Erythroblast (primary cell): ENCODE measurements at regions not wholly inside any gene's neighbourhood (a gene's known extent, or its start where the extent isn't known, plus 50 kb on each side); places are given as distances from the start of the nearest gene placed in this dataset.

ENCODE experiments used
- GATA1 ChIP-seq: IDR thresholded peaks from 2 replicates; pipeline ENCODE4 v1.6.1; 2011; ENCODE audit warnings: low read depth, mild to moderate bottlenecking, control low read depth, low read length, moderate library complexity
- POLR2A ChIP-seq: IDR thresholded peaks from 2 replicates; pipeline ENCODE4 v1.6.1; 2011; ENCODE audit warnings: mild to moderate bottlenecking, low read length

DNA sequence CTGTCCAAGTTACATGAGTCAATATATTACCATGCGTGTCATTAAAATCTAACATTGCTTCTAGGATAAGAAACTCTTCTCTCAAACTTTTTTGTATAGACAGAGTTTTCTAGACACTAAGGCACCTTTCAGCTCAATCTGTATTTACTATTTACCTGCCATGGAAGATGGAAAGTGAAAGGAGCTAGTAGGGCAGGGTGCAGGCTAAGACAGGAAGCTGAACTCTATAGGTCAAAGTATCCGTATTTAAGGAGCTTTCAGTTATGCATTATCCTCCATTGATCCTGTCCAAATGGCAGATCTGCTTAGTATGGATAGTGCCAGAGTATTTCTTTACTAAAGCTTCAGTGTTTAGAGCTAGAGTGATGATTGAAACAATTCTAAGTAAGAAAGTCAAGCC lies 612.8 kb downstream of the IPMK start:
- TF ChIP-seq POLR2A (no peak), GATA1 (no peak)
